ENCODE measurements at regions not wholly inside any gene's neighbourhood (a gene's known extent, or its start where the extent isn't known, plus 50 kb on each side); places are given as distances from the start of the nearest gene placed in this dataset.

DNA sequence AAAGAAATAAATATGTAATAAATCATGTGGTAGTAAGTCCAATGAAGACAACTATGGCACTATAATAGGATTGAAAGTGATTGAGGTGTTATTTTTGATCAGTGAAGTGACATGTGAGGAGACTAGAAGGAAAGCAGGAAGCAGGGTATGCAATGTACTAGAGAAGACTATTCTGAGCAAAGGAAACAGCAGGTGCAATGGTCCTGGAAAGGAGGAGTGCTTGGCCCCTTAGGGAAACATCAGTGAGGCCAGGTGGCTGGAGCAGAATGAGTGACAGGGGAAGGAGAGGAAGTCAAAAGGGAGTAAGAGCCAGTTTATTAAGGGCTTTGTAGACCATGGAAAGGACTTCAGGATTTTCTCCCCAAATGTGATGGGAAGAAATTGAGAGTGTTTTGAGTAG is 207.6 kb upstream of the HCCS start:
- TF ChIP-seq, protein P1, sequence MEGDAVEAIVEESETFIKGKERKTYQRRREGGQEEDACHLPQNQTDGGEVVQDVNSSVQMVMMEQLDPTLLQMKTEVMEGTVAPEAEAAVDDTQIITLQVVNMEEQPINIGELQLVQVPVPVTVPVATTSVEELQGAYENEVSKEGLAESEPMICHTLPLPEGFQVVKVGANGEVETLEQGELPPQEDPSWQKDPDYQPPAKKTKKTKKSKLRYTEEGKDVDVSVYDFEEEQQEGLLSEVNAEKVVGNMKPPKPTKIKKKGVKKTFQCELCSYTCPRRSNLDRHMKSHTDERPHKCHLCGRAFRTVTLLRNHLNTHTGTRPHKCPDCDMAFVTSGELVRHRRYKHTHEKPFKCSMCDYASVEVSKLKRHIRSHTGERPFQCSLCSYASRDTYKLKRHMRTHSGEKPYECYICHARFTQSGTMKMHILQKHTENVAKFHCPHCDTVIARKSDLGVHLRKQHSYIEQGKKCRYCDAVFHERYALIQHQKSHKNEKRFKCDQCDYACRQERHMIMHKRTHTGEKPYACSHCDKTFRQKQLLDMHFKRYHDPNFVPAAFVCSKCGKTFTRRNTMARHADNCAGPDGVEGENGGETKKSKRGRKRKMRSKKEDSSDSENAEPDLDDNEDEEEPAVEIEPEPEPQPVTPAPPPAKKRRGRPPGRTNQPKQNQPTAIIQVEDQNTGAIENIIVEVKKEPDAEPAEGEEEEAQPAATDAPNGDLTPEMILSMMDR (IDR thresholded peaks at IDR 0.05; ENCODE audit: control extremely low read depth in 1 of 3, insufficient read depth in 1 of 3, low read depth in 1 of 3, low read length in 3 of 3), result no peak
- TF ChIP-seq MAFK (IDR thresholded peaks at IDR 0.05; ENCODE audit: low read depth, low read length) (no peak), SIN3A (conservative IDR thresholded peaks at IDR 0.05 in 1 of 2, IDR thresholded peaks at IDR 0.05 in 1 of 2; ENCODE audit: low read depth in 1 of 2, low read length in 2 of 2) (no peak), POLR2AphosphoS5 (IDR thresholded peaks at IDR 0.05; ENCODE audit: low read depth, low read length) (no peak), EZH2 (IDR thresholded peaks at IDR 0.05; ENCODE audit: low read depth, low read length, severe bottlenecking) (no peak), SP2 (IDR thresholded peaks at IDR 0.05; ENCODE audit: low read length) (no peak), FOSL1 (IDR thresholded peaks at IDR 0.05; ENCODE audit: insufficient read depth, low read depth, low read length) (no peak), POLR2A (IDR thresholded peaks at IDR 0.05; ENCODE audit: control extremely low read depth in 1 of 2, low read depth in 2 of 2, low read length in 2 of 2) (no peak)
